ENCODE measurements at regions not wholly inside any gene's neighbourhood (a gene's known extent, or its start where the extent isn't known, plus 50 kb on each side); places are given as distances from the start of the nearest gene placed in this dataset.

GRCh38 chr4:89549907-89550306 is 242.3 kb upstream of the GPRIN3 start:
- no peak for DNase-seq (ENCODE audit: low spot score)

DNA sequence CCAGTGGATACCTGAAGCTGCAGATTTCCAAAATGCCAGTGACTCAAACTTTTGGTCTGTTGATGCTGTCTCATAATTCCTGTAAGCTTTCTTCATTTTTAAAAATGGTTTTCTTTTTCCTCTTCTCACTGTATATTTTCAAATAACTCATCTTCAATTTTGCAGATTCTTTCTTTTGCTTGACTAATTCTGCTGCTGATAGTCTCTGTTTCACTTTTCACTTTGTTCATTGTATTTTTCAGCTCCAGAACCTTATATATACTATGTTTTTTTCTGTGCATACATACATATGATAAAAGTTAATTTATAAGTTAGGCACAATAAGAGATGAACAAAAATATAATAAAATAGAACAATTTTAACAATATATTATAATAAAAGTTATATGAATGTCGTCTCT is 237.7 kb upstream of the GPRIN3 start:
- DNase-seq (ENCODE audit: low spot score) = no peak

DNA sequence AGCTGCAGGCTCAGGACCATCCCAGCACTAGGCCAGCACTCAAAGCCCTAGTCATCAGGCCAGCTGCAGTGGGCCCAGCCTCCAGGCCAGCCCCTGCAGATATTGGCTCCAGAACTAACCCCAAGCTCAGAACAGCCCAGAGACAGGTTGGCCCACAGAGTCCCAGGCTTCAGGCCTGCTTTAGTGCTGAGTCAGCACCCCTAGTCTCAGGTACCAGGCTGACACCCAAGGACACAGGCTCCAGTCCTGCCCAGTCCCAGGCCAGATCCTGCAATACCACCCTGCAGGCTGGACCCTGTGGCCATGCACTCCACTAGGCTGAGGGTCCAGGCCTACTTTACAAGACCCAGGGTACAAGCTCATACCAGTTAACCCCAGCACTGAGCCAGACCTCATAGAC is 234.4 kb upstream of the GPRIN3 start:
- no peak for DNase-seq (ENCODE audit: low spot score)

DNA sequence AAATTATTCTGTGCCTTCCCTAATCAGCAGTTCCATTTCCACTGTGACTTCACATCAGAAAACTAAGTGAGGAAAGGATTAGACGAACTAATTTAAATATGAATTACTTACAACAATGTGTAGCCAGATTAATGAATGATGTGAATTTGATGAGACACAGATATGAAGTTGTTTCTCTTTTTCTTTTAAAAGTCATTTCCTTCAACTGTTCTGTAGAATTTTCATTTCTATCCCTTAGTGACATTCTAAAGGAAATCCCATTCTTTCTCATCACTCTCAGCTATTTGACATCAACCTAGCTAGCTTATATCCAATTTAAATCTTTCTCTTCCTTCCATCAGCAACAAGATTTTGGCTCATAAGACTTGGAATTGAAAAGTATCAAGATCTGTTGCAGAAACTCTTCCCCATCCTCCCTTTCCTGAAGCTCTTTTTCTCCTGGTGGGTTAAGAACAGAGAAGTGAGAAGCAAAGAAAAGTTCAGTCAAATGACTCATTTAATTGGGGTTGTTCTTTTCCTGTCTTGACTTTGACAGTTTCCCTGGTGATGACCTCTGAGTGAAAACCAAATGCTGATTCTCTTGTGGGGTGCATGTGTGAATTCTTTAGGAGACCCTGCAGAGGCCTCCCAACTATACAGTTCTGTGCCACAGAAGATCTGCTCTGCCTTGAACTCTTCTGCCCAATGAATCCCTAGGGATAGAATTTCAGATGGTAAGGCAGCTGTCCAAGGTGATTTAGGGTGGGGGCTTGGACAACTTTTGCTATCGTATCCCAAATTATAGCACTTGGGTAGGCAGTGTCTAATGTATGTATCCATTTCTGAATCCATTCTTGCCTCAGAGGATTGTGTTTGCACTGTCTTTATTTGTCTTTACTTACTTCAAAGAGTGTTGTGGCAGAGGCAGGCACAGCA is 232.5 kb upstream of the GPRIN3 start:
- no peak for DNase-seq (ENCODE audit: low spot score)

DNA sequence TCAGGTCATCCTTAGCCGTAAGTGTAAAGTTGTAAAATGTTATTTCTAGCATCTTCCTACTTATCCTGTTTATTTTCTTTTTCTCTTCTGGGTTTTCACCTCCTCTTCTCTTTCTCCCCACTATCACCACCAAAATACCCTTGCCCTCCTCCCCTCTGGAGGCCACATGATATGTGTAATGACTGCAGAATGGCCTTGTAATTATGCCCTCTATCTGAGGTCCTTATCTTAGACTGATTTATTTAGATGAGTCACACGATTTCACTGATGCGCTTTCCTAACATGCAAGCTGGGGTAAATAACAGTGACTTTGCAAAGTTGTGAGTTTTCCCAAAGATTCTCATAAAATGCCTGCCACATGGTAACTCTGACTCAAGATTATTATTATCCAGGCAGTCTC is 231.8 kb upstream of the GPRIN3 start:
- no peak for DNase-seq (ENCODE audit: low spot score)

- no peak for DNase-seq (ENCODE audit: low spot score)
These were observed 231.3 kb upstream of the GPRIN3 start for GRCh38 chr4:89538886-89539285.

DNA sequence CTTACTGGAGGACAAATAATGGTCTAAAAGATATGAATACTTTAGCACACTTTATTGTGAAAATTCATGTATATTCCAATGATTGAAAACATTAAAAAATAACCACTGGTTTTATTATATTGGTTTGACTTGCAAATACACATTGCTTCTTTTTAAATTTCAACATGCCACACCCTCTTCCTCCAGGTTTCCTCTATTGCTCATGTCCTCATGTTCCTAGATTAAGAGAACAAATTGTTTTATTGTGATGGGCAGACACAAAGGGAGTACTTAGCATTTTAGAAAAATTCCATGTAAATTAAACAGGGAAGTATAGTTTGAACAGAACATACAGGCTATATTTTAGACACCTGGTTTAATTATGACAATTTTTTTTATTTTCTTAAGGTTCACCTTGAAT is 230.6 kb upstream of the GPRIN3 start:
- no peak for DNase-seq (ENCODE audit: low spot score)

DNA sequence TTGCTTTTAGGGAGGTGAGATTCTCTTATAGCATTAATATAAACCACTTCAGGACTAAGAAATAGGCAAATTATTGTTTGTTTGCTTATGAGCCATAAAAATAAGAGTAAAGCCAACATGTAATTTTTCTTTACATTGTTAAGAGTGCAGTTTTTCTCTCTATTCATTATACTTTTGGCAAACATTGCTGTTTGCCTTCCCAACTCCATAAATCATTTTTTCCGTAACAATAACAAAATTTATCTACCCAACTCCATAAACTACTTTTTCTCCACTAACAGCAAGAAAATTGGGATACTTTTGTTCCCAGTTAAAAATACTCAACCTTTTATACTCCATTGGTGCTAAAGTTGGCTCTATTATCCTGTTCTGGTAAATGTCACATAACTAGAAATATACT is 229.7 kb upstream of the GPRIN3 start:
- DNase-seq (ENCODE audit: low spot score) = no peak

DNA sequence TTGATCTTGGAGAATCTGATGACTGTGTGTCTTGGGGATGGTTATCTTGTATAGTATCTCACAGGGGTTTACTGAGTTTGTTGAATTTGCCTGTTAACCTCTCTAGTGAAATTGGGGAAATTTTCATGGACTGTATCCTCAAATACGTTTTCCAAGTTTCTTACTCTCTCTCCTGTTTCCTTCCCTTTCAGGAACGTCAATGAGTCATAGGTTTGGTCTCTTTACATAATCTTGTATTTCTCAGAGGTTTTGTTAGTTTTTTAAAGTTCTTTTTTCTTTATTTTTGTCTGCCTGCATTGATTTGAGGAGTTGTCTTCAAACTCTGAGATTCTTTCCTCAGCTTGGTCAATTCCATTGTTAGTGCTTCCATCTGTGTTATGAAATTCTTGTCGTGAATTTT is 227.7 kb upstream of the GPRIN3 start:
- DNase-seq (ENCODE audit: low spot score) = no peak

GRCh38 chr4:89534356-89534755 is 226.8 kb upstream of the GPRIN3 start:
- DNase-seq (ENCODE audit: low spot score) = no peak

GRCh38 chr4:89531932-89532640 is 224.5 kb upstream of the GPRIN3 start:
- DNase-seq (ENCODE audit: low spot score) = no peak

DNA sequence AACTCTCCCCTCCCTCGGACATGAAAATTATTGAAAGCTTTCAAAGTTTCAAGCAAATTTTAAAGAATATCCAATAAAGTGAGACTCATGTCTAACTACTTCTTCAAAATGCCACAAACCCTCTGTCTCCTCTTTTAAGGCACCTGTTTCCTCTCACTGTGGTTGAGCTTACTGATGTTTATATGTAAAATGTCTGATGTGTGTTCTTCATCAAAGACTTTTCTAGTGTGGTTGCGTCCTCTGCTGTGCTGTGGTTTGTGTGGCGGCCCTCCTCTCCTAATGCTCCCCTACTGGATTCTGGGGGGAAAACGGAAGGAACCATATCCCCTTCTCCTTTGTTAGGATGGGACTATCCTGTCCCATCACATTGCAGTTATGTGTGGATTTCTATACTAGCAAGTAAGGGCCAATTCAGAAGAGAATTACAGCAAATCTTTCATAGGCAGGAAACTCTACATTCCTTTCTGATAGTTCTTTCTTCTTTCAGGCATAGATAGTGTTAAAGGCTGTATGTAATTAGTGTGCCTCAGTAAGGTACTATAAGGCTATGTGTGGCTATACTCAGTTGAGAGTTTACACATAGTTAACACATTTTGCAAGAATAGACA is 221.0 kb upstream of the GPRIN3 start:
- no peak for DNase-seq (ENCODE audit: low spot score)

GRCh38 chr4:89521826-89522225 is 214.2 kb upstream of the GPRIN3 start:
- no peak for DNase-seq (ENCODE audit: low spot score)

- DNase-seq (ENCODE audit: low spot score) = no peak
These were observed 212.2 kb upstream of the GPRIN3 start for GRCh38 chr4:89519771-89520320.

DNA sequence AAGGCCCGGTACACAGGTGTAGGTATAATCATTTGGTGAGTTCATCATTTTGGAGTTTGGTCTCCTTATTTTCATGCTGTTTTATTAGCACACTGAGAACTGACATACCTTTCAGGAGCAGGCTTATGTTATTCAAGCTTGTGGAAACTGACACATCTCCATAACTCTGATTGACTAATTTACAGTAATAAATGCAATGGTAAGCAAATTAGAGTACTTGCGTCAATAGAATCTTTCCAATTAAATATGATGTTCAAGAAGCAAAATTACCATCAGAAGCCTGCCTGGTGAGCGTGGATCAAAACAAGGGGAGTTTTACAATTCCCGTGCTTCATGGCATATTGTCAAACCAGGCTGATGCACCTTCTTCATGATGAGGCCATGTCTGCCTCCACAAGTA is 210.7 kb upstream of the GPRIN3 start:
- DNase-seq (ENCODE audit: low spot score) = no peak

DNA sequence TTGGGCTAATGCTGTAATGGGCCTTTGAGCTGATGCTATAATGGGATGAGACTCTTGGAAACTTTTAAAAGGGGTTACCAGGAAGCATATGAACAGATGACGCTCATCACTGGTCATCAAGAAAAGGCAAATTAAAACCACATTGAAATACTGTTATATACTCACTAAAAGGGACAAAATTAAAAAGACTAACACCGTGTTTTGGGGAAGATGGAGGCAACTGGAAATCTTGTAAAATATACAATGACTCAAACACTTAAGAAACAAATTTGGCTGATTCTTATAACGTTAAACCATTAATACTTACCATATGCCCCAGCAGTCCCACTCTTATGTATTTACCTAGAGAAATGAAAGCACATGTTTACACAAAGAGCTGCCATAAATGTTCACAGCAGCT is 207.2 kb upstream of the GPRIN3 start:
- DNase-seq (ENCODE audit: low spot score) = no peak

- DNase-seq (ENCODE audit: low spot score) = no peak
These were observed 204.2 kb upstream of the GPRIN3 start for GRCh38 chr4:89511776-89512175.

GRCh38 chr4:89509708-89510281 is 202.2 kb upstream of the GPRIN3 start:
- no peak for DNase-seq (ENCODE audit: low spot score)

GRCh38 chr4:89506866-89507491 is 199.4 kb upstream of the GPRIN3 start:
- DNase-seq (ENCODE audit: low spot score) = no peak

DNA sequence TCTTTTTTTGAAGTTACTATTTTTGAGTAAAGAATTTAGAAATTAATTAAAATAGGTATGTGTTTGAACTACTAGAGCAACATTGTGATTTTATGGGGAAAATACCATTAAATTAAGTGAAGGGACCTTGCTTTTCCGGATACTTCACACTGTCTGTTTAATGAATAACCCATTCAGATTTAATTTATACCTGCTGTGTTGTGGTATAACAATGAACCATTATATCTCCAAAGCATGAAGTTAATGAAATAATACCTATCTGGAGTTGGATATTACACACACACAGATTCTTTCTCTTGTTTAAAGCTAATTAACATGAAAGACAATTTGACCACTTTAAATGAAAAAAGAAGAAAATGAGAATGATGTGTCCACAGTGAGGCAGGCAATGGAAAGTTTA is 195.0 kb upstream of the GPRIN3 start:
- no peak for DNase-seq (ENCODE audit: low spot score)

DNA sequence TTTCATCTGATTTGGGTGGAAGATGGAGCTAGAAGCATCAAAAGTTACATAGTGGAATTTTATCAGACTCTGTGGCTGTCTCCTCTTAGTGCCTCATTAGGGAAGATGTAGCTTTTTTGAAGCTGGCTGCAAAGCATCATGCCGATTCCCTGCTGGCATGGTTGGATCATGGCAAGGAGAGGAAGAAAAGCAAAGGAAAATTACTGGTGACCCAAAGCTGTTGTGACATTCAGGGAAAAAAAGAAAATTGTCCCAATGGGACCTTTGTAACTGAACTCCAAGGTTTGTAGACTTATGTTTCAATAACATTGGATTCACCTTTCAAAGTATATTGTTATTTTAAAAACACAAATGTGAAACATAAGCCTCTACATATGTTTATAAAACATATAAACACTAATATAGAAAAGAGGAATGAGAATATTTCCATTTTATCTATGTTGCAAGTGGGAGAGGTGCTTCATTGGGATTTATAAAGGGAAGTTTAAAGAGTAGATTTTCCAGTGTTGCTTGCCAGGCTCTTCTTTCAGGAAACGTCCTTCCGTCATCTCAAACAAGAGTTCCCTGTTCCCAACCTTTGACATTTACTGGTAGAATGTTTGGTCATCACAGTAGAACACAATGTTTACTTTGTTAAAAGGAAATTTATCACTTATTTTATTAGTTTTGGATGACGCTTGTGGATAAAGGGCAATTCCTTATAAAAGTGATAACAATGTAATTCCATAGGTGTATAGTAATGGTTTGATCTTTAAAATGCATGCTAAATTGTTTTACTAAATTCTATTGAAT is 190.1 kb upstream of the GPRIN3 start:
- no peak for DNase-seq (ENCODE audit: low spot score)

All from NAMALWA (cell line).